Neuron (in vitro differentiated cells): ENCODE measurements at regions not wholly inside any gene's neighbourhood (a gene's known extent, or its start where the extent isn't known, plus 50 kb on each side); places are given as distances from the start of the nearest gene placed in this dataset.

ENCODE experiments used
- H2AFZ ChIP-seq: one replicate; pipeline ENCODE4 v1.6.1; 2013; ENCODE audit warnings: low read depth, mild to moderate bottlenecking, inconsistent platforms, low read length, moderate library complexity
- H3K27me3 ChIP-seq: one replicate; pipeline ENCODE4 v1.6.1; 2013; ENCODE audit warnings: low read length; ENCODE audit not compliant: insufficient read depth
- H3K36me3 ChIP-seq: one replicate; pipeline ENCODE4 v1.6.1; 2013; ENCODE audit warnings: low read length; ENCODE audit not compliant: insufficient read depth
- H3K4me1 ChIP-seq: one replicate; pipeline ENCODE4 v1.6.1; 2013; ENCODE audit warnings: low read length; ENCODE audit not compliant: insufficient read depth
- H3K4me3 ChIP-seq: 2 replicates; pipeline ENCODE4 v1.5.1; 2013; ENCODE audit warnings: mild to moderate bottlenecking, low read length, moderate library complexity
- H3K9me3 ChIP-seq: one replicate; pipeline ENCODE4 v1.6.1; 2013; ENCODE audit warnings: low read length

DNA sequence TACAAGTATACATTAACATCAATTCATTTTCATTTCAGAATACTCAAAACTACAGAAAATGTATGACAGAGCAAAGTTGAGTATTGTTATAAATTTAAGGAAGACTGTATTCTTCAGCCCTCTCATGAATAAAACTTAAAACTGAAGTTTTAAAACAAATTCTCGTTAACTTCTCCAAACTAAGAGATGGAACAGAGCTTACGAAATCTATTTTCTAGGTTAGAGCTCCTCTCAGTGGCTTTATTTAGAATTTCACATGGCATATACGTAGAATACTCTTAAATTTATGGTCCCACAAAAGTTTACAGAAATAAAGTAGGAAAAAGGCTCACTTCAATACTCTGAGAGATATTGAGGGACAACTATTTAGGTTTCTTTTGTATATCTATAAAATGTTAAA, 612.1 kb downstream of the KCNJ3 start:
- Histone ChIP-seq H3K4me3 (no peak overlapping the region), H2AFZ (no peak overlapping the region), H3K27me3 (no peaks in the 10 kb centered on the region), H3K4me1 (no peaks in the 10 kb centered on the region), H3K36me3 (no peaks in the 10 kb centered on the region), H3K9me3 (no peaks in the 10 kb centered on the region)

GRCh38 chr2:155309483-155309882, 611.0 kb downstream of the KCNJ3 start:
- no peaks in the 10 kb centered on the region for H3K4me1 ChIP-seq
- no peak overlapping the region for H3K4me3 ChIP-seq
- H3K27me3 ChIP-seq = no peaks in the 10 kb centered on the region
- no peak overlapping the region for H2AFZ ChIP-seq
- no peaks in the 10 kb centered on the region for H3K9me3 ChIP-seq
- H3K36me3 ChIP-seq = no peaks in the 10 kb centered on the region

DNA sequence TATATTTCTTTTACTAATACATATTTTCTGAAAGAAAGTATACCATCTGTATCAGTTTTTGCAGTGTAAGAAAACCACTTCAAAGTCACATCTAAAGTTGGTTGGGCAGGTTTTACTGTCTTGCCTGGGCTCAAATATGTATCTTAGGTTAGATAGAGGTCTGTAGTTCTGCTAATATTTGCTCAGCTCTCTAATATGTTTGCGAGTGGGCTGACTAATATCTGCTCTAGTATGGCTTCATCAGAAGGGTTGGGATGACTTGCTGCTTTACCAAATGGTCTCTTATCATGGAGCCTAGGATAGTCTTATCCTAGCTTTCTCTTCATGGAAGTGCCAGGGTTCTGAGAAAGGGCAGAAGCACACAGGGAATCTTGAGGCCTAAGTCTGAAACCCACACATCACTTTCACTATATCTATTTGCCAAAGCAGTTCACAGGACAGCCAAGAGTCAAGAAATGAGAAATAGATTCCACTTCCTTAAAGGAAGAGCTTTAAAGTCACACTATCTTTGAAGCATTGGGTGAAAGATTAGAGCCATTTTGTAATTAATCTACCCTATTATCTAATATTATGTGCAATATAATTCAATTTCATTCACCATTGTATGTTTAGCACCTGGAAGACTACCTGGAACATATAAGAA, 610.0 kb downstream of the KCNJ3 start:
- Histone ChIP-seq H3K9me3 (no peaks in the 10 kb centered on the region), H3K27me3 (no peaks in the 10 kb centered on the region), H2AFZ (no peak overlapping the region), H3K4me3 (no peak overlapping the region), H3K4me1 (no peaks in the 10 kb centered on the region), H3K36me3 (no peaks in the 10 kb centered on the region)

DNA sequence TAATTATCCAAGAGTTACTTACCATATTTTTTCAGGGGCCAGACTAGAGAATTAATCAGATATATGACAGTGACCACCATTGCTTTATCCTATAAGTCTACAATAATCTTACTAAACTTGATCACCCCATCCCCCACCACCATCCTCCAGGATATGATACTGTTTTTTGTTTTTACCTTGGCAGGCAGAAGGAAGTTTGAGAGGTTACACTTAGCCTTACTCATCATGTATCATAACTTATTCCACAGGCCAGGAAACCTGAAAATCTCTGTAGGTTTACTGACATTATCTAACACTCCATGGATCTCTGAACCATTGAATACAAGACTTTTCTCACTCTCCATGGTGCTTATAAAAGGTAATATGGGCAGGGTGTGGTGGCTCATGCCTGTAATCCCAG, 602.7 kb downstream of the KCNJ3 start:
- Histone ChIP-seq H3K27me3 (no peaks in the 10 kb centered on the region), H2AFZ (no peak overlapping the region), H3K36me3 (no peaks in the 10 kb centered on the region), H3K4me3 (no peak overlapping the region), H3K4me1 (no peaks in the 10 kb centered on the region), H3K9me3 (no peaks in the 10 kb centered on the region)

DNA sequence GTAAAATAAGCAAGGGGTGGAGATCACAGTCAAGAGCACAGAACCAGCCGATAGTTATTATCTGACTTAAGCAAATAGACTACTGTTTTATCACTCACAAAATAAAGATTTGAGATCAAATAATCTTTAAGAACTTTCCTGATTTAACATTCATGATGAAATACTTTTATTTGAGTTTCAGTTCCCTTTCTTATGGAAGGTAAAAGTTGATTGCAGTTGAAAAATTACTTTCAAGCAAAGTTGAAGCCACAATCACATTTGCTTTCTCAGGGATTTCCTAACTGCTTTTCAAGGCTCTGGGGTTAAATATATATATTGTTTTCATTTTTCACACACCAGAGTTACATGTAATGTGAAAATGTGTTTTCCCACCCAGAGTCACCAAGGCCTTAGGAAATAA, 599.5 kb downstream of the KCNJ3 start:
- H2AFZ ChIP-seq = no peak overlapping the region
- no peak overlapping the region for H3K4me3 ChIP-seq
- H3K9me3 ChIP-seq = no peaks in the 10 kb centered on the region
- H3K36me3 ChIP-seq = no peaks in the 10 kb centered on the region
- no peaks in the 10 kb centered on the region for H3K4me1 ChIP-seq
- no peaks in the 10 kb centered on the region for H3K27me3 ChIP-seq

DNA sequence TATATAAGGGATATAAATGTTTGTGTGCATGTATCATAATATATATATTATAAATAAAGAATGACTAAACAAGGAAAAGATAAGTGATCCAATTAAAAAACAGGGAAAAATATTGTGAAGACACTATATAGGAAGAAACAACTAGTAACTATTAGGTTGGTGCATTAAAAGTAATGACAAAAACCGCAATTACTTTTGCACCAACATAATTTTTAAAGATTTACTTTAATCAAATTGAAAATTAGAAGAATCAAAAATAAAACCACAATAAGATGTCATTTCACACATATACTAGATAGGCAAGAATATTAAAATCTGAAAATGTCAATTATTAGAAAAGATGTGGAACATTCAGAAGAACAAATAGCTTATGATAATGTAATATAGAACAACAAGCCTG, 595.9 kb downstream of the KCNJ3 start:
- H3K9me3 ChIP-seq = no peaks in the 10 kb centered on the region
- no peaks in the 10 kb centered on the region for H3K36me3 ChIP-seq
- H3K4me3 ChIP-seq = no peak overlapping the region
- no peaks in the 10 kb centered on the region for H3K27me3 ChIP-seq
- no peak overlapping the region for H2AFZ ChIP-seq
- no peaks in the 10 kb centered on the region for H3K4me1 ChIP-seq

GRCh38 chr2:155281907-155282306, 583.4 kb downstream of the KCNJ3 start:
- Histone ChIP-seq H3K4me3 (no peak overlapping the region), H3K9me3 (no peaks in the 10 kb centered on the region), H3K36me3 (no peaks in the 10 kb centered on the region), H3K4me1 (no peaks in the 10 kb centered on the region), H2AFZ (no peak overlapping the region), H3K27me3 (no peaks in the 10 kb centered on the region)

GRCh38 chr2:155273323-155273722, 574.8 kb downstream of the KCNJ3 start:
- no peak overlapping the region for H3K4me3 ChIP-seq
- H3K9me3 ChIP-seq = no peaks in the 10 kb centered on the region
- H2AFZ ChIP-seq = no peak overlapping the region
- no peaks in the 10 kb centered on the region for H3K27me3 ChIP-seq
- H3K36me3 ChIP-seq = no peaks in the 10 kb centered on the region
- no peaks in the 10 kb centered on the region for H3K4me1 ChIP-seq

DNA sequence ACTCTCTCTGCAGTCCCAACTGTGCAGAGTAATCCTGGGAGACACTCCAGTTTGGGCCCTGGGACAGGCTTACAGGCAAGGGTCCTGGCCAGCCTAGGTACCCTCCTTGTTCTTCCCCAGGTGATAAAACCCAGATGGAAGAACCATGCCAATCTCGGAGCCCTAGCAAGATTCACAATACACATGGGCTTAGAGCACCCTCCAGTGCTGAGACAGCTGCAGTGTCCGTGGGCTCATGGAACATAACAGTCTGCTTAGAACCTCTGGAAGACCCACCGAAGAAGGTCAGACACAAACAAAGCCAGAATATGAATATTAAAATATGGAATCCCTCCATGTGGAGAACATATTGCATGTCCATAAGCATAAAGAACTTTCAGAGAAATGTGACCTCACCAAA, 568.1 kb downstream of the KCNJ3 start:
- Histone ChIP-seq H3K4me3 (no peak overlapping the region), H2AFZ (no peak overlapping the region), H3K4me1 (no peaks in the 10 kb centered on the region), H3K27me3 (no peaks in the 10 kb centered on the region), H3K36me3 (no peaks in the 10 kb centered on the region), H3K9me3 (no peaks in the 10 kb centered on the region)

- no peak overlapping the region for H3K4me3 ChIP-seq
- no peaks in the 10 kb centered on the region for H3K27me3 ChIP-seq
- H2AFZ ChIP-seq = no peak overlapping the region
- no peaks in the 10 kb centered on the region for H3K4me1 ChIP-seq
- no peaks in the 10 kb centered on the region for H3K36me3 ChIP-seq
- H3K9me3 ChIP-seq = no peaks in the 10 kb centered on the region
Measured at GRCh38 chr2:155266109-155266508, 567.6 kb downstream of the KCNJ3 start.

DNA sequence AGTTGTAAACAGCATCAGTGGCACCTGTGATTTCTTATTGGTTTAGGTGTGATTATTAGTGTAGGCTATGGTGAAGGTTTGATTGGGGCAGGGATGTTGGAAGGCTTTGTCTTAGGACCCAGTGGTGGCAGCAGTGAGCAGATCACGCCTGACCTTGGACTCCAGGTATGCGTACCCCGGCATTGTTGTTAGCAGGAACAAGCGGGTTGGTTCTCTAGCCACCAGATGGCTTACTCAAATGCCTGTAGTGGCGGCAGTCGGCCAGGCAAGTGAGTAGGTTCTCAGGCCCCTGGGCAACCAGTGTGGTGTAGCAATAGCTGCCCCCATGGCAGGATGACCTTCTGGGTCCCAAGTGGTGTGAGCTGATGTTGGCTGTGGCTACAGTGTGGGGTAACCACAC, 558.3 kb downstream of the KCNJ3 start:
- no peak overlapping the region for H2AFZ ChIP-seq
- no peaks in the 10 kb centered on the region for H3K36me3 ChIP-seq
- H3K27me3 ChIP-seq = no peaks in the 10 kb centered on the region
- H3K4me3 ChIP-seq = no peak overlapping the region
- no peaks in the 10 kb centered on the region for H3K4me1 ChIP-seq
- H3K9me3 ChIP-seq = no peaks in the 10 kb centered on the region

DNA sequence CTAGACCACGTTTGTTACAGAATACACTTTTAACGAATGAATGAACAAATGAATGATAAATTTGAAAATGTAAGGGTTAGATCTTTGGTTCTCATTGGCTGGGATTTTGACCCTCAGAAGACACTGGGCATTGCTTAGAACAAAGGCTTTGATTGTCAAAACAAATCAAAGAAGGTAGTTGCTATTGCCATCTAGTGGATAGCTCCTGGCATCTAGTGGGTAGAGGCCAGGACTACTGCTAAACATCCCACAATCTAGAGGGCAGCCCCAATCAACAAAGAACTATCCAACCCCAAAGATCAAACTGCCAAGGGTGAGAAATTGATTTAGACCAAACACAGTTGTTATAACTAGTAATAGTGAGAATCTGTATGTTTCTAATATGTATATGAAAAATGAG, 552.3 kb downstream of the KCNJ3 start:
- H3K4me1 ChIP-seq = no peaks in the 10 kb centered on the region
- H3K27me3 ChIP-seq = no peaks in the 10 kb centered on the region
- no peaks in the 10 kb centered on the region for H3K36me3 ChIP-seq
- no peak overlapping the region for H2AFZ ChIP-seq
- H3K9me3 ChIP-seq = no peaks in the 10 kb centered on the region
- H3K4me3 ChIP-seq = no peak overlapping the region

GRCh38 chr2:155240176-155240575, 541.7 kb downstream of the KCNJ3 start:
- no peak overlapping the region for H3K4me3 ChIP-seq
- no peak overlapping the region for H2AFZ ChIP-seq
- H3K27me3 ChIP-seq = no peaks in the 10 kb centered on the region
- no peaks in the 10 kb centered on the region for H3K9me3 ChIP-seq
- no peaks in the 10 kb centered on the region for H3K36me3 ChIP-seq
- H3K4me1 ChIP-seq = no peaks in the 10 kb centered on the region

DNA sequence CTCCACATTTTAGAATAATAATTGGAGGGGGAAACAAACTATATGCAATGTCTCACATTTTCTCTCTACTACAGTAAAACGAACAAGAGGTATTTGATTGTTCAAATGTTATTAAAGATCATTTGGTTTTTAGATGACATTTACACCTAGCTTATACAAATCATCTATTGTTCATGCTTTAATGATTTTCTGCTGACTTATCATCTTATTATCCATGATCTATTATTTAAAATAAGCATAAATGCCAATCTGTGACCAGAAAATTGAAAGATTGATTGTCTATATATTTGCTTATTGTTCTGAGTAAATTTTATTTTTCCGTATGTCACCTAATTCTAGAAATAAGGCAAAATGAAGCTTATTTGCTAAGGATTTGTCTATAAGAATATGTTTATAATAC, 537.2 kb downstream of the KCNJ3 start:
- no peaks in the 10 kb centered on the region for H3K4me1 ChIP-seq
- H3K9me3 ChIP-seq = no peaks in the 10 kb centered on the region
- no peak overlapping the region for H2AFZ ChIP-seq
- H3K36me3 ChIP-seq = no peaks in the 10 kb centered on the region
- no peak overlapping the region for H3K4me3 ChIP-seq
- no peaks in the 10 kb centered on the region for H3K27me3 ChIP-seq
